Fibroblast of skin of left quadriceps (primary cell): ENCODE measurements at regions not wholly inside any gene's neighbourhood (a gene's known extent, or its start where the extent isn't known, plus 50 kb on each side); places are given as distances from the start of the nearest gene placed in this dataset.

Experiments
- DNase-seq, 2 experiments: peaks; one replicate each; pipeline ENCODE4 v3.0.0-alpha.2; 2013; ENCODE audit warnings: low read depth in 2 of 2

GRCh38 chr17:72004011-72004427 is 116.8 kb upstream of the SOX9 start:
- DNase-seq: peak; percentile 43 to 49

- peak; percentile 45 to 49 for DNase-seq
Observed at GRCh38 chr17:72004611-72005331, 116.0 kb upstream of the SOX9 start.

DNA sequence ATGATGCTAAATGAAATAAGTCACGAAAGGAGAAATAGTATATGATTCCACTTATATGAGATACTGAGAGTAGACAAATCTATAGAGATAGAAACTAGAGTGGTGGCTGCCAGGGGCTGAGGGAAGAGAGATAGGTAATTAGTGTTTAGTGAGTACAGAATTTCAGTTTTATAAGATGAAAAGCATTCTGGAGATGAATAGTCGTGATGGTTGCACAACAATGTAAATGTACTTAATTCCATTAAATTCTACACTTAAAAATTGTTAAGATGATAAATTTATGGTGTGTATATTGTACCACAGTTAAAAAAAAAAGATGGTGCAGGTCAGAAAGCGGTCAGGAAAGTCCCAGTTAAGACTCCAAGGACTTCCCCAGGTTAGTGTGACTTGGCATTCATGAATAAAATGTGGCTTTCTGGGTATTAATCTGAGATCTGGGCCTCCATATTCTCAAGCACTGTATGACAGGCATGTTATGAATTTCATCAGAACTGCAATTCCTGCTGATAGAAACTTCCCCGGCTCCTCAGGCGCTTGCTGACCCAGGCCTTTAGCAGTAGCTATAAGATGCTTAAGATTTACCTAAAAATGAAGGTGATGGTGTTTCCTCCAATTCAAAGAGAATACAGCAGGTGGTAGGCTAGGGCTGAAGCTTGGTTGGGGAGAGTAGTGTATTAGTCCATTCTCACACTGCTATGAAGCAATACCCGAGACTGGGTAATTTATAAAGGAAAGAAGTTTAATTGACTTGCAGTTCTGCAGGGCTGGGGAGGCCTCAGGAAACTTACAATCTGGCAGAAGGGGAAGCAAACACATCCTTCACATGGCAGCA is 115.3 kb upstream of the SOX9 start:
- DNase-seq: no peak

GRCh38 chr17:72008236-72008876 is 112.5 kb upstream of the SOX9 start:
- peak; percentile 40 to 47 for DNase-seq

GRCh38 chr17:72011561-72011960 is 109.3 kb upstream of the SOX9 start:
- DNase-seq: no peak

- DNase-seq: no peak
Observed at GRCh38 chr17:72021417-72022041, 99.3 kb upstream of the SOX9 start.

DNA sequence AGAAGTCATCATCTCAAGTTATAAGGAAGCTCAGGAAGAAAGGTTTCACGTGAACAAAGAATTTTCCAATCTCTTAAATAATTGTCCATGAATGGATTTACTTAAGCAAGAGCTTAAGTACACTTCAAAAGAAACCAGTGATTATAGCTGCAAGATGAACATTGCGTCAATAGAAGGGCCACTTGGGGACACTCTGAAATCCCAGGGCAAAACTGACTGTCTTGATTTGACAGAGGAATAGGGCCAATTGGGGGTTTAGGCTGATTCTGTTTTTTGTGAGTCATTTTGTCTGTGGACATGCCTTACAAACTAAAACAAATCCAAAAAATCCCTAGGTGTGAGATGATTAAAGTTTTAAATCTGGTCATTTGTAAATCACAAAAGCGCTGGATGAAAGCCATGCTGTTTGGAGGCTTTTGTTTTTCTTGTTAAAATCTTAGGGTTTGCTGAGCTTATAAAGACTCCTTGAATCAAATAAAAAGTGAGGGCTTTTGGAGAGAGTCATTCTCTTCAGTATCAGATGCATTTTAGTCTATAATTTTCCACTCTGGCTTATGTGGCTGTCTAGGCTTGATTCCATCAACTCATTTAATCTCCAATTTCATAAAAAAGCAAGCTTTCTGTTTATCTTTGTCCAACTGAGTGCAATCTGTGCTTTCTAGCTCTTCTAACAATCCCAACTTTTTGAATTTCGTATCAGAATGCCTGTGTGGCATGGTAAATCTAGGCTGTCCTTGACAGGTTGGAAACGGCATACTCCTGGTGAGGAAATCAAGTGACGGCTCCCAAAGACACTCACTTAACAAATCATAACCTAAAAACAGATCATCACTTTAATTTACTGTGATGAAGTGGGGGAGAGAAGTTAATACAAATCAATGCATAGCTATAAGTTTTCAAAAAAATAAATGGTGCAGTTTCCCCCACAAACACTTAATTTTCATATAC is 98.2 kb upstream of the SOX9 start:
- DNase-seq: no peak

DNA sequence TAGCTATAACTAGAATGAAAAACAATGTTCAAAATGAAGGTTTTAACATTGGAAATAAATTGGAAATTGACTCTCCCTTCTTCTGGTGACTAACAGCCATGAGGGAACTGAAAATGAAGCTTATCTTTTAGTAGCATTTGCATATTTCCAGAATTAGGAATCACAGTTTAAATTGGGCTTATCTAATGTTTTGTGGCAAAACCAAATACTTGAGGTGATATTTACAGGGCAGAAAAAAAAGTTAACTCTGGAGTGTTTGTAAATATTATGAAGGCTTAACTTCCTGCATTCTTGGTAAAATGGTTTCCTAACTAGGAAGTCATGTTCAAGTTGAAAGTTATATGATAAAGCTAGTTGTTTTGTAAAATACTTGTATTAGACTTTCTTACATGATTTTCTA is 96.4 kb upstream of the SOX9 start:
- no peak for DNase-seq

- DNase-seq: no peak
Observed at GRCh38 chr17:72025113-72025512, 95.7 kb upstream of the SOX9 start.

DNA sequence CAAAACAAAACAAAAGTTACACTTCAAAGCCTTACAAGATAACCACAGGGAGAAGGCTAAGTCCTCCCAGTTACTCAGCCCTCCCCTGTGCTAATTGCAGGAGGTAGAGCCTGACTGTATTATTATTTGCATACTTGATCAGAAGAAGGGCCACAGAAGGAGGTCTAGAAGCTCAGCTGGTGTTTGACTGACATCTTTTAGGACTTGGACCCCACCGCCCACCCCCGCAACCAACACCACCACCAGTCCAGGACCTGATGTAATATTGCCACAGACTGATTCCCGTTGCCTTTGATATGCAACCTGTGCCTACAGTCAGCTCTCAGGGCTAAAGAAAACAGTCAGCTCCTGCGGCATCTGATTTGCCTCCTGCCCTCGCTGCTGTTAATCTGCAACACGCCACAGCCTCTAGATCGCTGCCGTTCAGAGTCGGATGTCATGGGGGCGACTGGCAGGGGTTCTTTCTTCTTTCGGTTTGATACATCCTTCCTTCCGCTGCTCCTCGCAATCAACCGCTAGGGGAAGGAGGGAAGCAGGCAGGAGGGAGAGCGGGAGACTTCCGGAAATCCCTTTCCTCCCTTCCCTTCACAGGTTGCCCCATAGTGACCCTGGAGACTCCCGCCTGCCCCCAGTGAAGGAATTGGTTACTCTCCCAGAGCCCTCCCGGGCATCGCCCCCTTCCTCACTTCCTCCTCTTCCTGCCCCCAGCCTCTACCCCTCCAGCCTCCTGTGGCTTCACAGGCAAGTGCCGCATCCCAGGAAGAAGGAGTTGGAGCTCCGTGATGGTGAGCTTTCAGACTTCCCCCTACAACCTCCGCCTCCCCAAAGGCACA is 90.5 kb upstream of the SOX9 start:
- peak; percentile 39 to 51 for DNase-seq

GRCh38 chr17:72031219-72031884 is 89.5 kb upstream of the SOX9 start:
- DNase-seq: no peak

DNA sequence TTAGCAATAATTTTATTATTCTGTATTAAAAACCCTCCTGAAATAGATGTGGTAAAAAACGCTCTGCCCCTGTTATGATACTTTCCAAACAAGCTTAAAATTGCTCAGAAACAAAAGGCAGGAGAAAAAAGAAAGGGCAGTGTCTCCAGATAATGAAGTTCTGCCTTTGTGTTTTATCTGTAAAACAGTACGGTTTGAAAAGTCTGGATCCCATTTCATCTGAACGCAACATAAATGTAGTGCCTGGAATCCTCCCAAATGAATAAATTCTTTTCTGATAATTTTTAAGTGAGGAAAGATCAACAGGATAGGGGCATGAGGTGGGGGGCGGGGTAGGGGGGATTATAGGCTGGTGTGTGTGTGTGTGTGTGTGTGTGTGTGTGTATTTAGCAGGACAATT is 87.5 kb upstream of the SOX9 start:
- no peak for DNase-seq

DNA sequence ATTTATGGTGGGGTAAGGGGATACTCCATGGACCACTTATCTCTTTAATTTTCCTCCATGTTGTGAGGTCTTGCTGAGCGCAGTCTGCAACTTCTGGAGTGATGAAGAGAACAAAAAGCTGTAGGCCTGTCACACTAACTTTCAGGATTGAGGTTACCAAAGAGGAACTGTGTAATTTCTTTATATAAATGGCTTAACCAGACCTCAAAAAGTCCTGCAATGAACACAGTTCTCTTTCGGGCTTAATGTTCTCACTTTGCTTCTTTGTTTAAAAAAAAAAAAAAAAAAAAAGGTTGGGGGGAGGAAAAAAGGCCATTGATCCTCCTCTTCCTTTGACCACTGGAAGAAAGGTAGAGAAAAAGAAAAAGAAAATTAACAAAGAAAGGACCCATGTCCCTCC is 86.8 kb upstream of the SOX9 start:
- DNase-seq: no peak

- DNase-seq: no peak
Observed at GRCh38 chr17:72038427-72038826, 82.4 kb upstream of the SOX9 start.

DNA sequence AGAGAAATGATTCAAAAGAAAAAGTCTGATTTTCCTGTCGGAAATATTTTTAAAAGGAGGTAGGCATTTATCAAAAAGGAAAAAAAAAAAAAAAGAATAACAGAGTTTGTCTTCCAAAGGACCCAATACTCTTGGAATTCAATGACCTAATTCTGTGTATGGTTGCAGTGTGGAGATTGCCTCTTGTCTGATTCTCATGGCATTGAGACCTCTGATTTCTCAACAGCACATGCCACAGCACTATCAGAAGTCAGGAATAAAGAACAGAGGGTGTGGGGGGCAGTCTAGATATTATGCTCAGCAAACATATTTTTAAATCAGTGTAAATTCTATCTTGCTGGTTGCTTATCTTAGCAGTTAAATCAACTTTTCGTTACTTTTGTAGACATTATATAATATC is 81.3 kb upstream of the SOX9 start:
- no peak for DNase-seq

DNA sequence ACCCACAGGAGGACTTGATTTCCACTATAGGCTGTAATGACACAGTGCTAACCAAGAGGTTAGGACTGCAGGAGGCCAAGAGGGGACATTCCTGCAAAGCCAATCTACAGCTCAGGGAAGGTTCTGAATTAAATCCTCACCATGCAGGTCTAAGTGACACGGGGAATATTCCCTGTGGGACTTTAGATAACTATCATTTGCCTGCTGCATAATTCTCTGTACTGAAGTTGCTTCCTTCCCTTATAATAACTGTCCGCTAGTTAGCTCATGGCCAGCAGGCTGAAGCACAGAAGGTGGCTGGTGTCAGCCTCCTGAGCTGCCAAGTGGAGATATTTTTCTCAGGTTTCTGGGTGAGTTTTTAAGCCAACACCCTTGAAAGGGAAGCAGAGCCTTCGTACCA is 74.6 kb upstream of the SOX9 start:
- no peak for DNase-seq

DNA sequence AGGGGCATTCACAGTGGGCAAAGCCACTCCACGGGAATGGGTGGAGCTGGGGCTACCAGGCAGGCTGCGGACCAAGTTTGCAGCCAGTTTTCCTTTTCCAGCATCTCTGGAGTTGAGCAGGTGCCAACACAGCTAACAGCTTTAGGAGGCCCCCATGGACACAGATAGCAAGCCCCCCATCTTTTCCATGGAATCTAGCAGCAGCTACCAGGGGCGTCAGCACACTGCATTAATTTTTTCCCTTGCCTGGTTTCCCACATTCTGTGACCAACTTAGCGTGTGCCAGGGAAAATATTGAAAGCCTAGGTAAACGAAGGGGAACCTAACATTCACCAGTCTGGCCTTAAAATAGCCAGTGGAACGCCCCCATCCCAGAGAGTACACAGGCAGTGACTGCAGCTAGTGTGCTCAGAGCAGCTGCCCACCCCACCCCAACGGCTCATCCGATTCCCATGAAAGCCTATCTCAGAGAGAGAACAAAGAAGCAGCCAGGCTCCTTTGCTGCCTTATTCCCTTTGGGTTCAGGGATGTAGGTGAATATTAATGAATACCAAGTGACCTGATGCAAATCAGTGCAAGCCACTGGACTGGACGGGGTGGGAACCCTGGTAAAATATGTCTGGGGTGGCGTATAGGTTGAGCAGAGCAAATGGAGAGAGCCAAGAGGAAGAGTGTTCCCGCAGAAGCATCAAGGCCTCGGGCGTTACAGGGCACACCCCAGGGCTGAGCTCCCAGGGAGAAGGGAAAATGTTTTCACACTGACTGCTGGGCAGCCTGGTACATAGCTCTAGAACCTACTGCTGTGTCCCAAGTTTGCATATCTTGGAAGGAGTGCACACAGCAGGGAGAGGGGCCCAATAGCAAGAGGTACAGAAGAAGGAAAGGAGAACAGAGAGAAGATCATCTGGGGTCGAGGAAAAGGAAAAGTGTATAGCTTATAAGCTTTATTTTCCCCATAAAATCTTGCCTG is 73.9 kb upstream of the SOX9 start:
- no peak for DNase-seq

DNA sequence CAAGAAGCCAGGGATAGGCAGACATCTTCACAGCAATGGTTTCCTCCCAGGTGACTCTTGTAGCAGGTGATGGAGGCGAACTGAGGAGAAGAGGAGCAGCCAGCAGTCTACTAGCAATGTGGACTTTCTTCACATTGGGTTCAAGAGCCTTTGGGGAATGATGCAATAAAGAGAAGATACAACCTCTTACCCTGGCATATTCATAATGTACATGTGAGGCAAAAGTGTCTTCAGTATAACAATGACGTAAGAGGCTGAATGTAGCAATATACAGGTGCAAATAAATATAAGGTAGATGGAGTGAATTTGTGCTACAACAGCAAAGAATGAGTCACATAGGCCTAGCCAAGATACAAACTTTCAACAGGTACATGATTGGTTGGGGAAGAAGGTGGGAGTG is 70.9 kb upstream of the SOX9 start:
- DNase-seq: no peak

DNA sequence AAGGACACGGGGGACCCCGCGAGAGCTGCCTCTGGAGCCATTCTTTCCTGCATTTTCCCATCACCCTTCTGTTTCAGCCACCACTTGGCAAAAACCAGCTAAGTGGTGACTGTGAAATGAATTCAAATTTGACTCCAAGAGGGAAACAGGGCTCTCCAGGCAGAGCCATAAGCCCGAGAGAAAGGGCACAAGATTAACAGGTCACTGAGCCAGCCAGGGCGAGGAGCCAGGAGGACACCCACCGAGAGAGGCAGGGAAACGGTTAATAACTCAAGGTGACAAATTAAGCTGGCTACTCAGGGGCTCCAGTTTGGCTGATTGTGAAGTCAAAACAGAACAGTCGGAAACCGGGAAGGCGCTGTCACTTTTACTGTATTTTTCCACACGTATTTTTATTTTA is 67.8 kb upstream of the SOX9 start:
- DNase-seq: no peak
